Neural cell (in vitro differentiated cells): ENCODE measurements at regions not wholly inside any gene's neighbourhood (a gene's known extent, or its start where the extent isn't known, plus 50 kb on each side); places are given as distances from the start of the nearest gene placed in this dataset.

Experiments
- H2AFZ ChIP-seq: fragments of 200-600, 300-800 bp; sonication (generic), shearing (Covaris generic); 2 replicates; pipeline ENCODE4 v1.6.0; 2014; ENCODE audit warnings: low read depth, mild to moderate bottlenecking, antibody characterized with exemption, low read length, moderate library complexity
- H3F3A ChIP-seq: fragments of 200-600 bp; shearing (Covaris generic); 2 replicates; pipeline ENCODE4 v1.6.1; 2016; ENCODE audit warnings: mild to moderate bottlenecking, moderate library complexity, mixed read lengths, antibody characterized with exemption, low read length; ENCODE audit not compliant: insufficient read depth, poor library complexity, severe bottlenecking
- H3K27ac ChIP-seq: fragments of 200-600, 300-800 bp; sonication (generic), shearing (Covaris generic); 2 replicates; pipeline ENCODE4 v1.5.1; 2014; ENCODE audit warnings: mild to moderate bottlenecking, low read length, moderate library complexity
- H3K27me3 ChIP-seq: fragments of 300-800, 200-600 bp; sonication (generic), shearing (Covaris generic); 2 replicates; pipeline ENCODE4 v1.6.0; 2014; ENCODE audit warnings: mild to moderate bottlenecking, low read depth, low read length, moderate library complexity; ENCODE audit not compliant: insufficient read depth
- H3K36me3 ChIP-seq: fragments of 300-800, 200-600 bp; sonication (generic), shearing (Covaris generic); 2 replicates; pipeline ENCODE4 v1.5.1; 2014; ENCODE audit warnings: mild to moderate bottlenecking, antibody characterized with exemption, low read length, moderate library complexity; ENCODE audit not compliant: insufficient read depth
- H3K4me2 ChIP-seq: fragments of 300-800, 200-600 bp; sonication (generic), shearing (Covaris generic); 2 replicates; pipeline ENCODE4 v1.6.0; 2014; ENCODE audit warnings: mild to moderate bottlenecking, low read length
- H3K4me3 ChIP-seq: fragments of 300-800, 200-600 bp; sonication (generic), shearing (Covaris generic); 2 replicates; pipeline ENCODE4 v1.5.1; 2014; ENCODE audit warnings: mild to moderate bottlenecking, low read length, moderate library complexity
- H3K79me2 ChIP-seq: fragments of 200-600 bp; shearing (Covaris generic); replicated peaks from 2 replicates; pipeline ENCODE4 v1.6.0; 2014; ENCODE audit warnings: mild to moderate bottlenecking, low read length, moderate library complexity; ENCODE audit not compliant: insufficient read depth
- H3K9ac ChIP-seq: fragments of 300-800, 200-600 bp; sonication (generic), shearing (Covaris generic); 2 replicates; pipeline ENCODE4 v1.6.1; 2016; ENCODE audit warnings: mild to moderate bottlenecking, low read length, mixed read lengths
- H3K9me2 ChIP-seq: fragments of 200-600 bp; shearing (Covaris generic); 2 replicates; pipeline ENCODE4 v1.6.1; 2016; ENCODE audit warnings: mild to moderate bottlenecking, low read length, mixed read lengths; ENCODE audit not compliant: insufficient read depth
- H3K9me3 ChIP-seq: fragments of 200-600, 300-800 bp; sonication (generic), shearing (Covaris generic); 2 replicates; pipeline ENCODE4 v1.6.1; 2016; ENCODE audit warnings: mild to moderate bottlenecking, mixed run types, low read length, moderate library complexity, mixed read lengths
- H4K20me1 ChIP-seq: fragments of 200-600 bp; shearing (Covaris generic); 2 replicates; pipeline ENCODE4 v1.6.1; 2016; ENCODE audit warnings: mild to moderate bottlenecking, mixed run types; ENCODE audit not compliant: insufficient read depth
- CTCF ChIP-seq: fragments of 450-650 bp; IDR thresholded peaks from 2 replicates; pipeline ENCODE4 v1.5.1; 2014; ENCODE audit warnings: antibody characterized with exemption, mild to moderate bottlenecking, moderate library complexity; ENCODE audit not compliant: poor library complexity, severe bottlenecking
- EP300 ChIP-seq: fragments of 450-650 bp; conservative IDR thresholded peaks from 2 replicates; pipeline ENCODE4 v1.6.1; 2014; ENCODE audit warnings: antibody characterized with exemption, mild to moderate bottlenecking, moderate library complexity; ENCODE audit not compliant: poor library complexity, severe bottlenecking
- EZH2 ChIP-seq: fragments of 200-600, 300-800 bp; shearing (Covaris generic), sonication (generic); IDR thresholded peaks from 2 replicates; pipeline ENCODE4 v1.6.1; 2014; ENCODE audit warnings: antibody characterized with exemption, low read length, borderline replicate concordance, mild to moderate bottlenecking; ENCODE audit not compliant: insufficient read depth, poor library complexity, severe bottlenecking
- MXI1 ChIP-seq: fragments of 450-650 bp; conservative IDR thresholded peaks from 2 replicates; pipeline ENCODE4 v1.6.1; 2014; ENCODE audit warnings: antibody characterized with exemption, mild to moderate bottlenecking; ENCODE audit not compliant: poor library complexity, severe bottlenecking
- POLR2AphosphoS5 ChIP-seq: IDR thresholded peaks from 2 replicates; pipeline ENCODE4 v1.6.1; 2012
- REST ChIP-seq: IDR thresholded peaks from 2 replicates; pipeline ENCODE4 v1.6.1; 2012; ENCODE audit warnings: borderline replicate concordance
- SMC3 ChIP-seq: fragments of 450-650 bp; conservative IDR thresholded peaks from 2 replicates; pipeline ENCODE4 v1.6.1; 2014; ENCODE audit warnings: antibody characterized with exemption, mild to moderate bottlenecking, moderate library complexity; ENCODE audit not compliant: poor library complexity
- TAF1 ChIP-seq: IDR thresholded peaks from 2 replicates; pipeline ENCODE4 v1.6.1; 2012; ENCODE audit warnings: low read depth

GRCh38 chr13:106324444-106324843 lies 211.0 kb downstream of the EFNB2 start:
- no peak overlapping the region for H3K27ac ChIP-seq
- H2AFZ ChIP-seq: no peak overlapping the region
- no peaks in the 10 kb centered on the region for H3K9me2 ChIP-seq
- no peaks in the 10 kb centered on the region for H3F3A ChIP-seq
- no peaks in the 10 kb centered on the region for H3K79me2 ChIP-seq
- H3K4me3 ChIP-seq: no peak overlapping the region
- H3K4me2 ChIP-seq: no peak overlapping the region
- peaks cover 11% of the 10 kb centered on the region for H3K9me3 ChIP-seq
- H3K9ac ChIP-seq: no peak overlapping the region
- no peaks in the 10 kb centered on the region for H3K36me3 ChIP-seq
- TF ChIP-seq EP300: no peak
- TF ChIP-seq MXI1: no peak
- no peak for TF ChIP-seq REST
- no peak for TF ChIP-seq EZH2
- no peak for TF ChIP-seq SMC3
- TF ChIP-seq POLR2AphosphoS5: no peak
- TF ChIP-seq TAF1: no peak
- no peak for TF ChIP-seq CTCF
- no peaks in the 10 kb centered on the region for H4K20me1 ChIP-seq
- no peaks in the 10 kb centered on the region for H3K27me3 ChIP-seq

GRCh38 chr13:106322628-106323027 lies 212.8 kb downstream of the EFNB2 start:
- Histone ChIP-seq H3K27ac (no peak overlapping the region), H3K9ac (no peak overlapping the region), H2AFZ (no peak overlapping the region), H3F3A (no peaks in the 10 kb centered on the region), H3K9me2 (no peaks in the 10 kb centered on the region), H3K4me2 (no peak overlapping the region), H3K27me3 (no peaks in the 10 kb centered on the region), H3K4me3 (no peak overlapping the region), H4K20me1 (no peaks in the 10 kb centered on the region), H3K9me3 (peaks cover 11% of the 10 kb centered on the region), H3K36me3 (no peaks in the 10 kb centered on the region), H3K79me2 (no peaks in the 10 kb centered on the region)
- TF ChIP-seq REST (no peak), SMC3 (no peak), EP300 (no peak)
